ENCODE measurements at regions not wholly inside any gene's neighbourhood (a gene's known extent, or its start where the extent isn't known, plus 50 kb on each side); places are given as distances from the start of the nearest gene placed in this dataset.

DNA sequence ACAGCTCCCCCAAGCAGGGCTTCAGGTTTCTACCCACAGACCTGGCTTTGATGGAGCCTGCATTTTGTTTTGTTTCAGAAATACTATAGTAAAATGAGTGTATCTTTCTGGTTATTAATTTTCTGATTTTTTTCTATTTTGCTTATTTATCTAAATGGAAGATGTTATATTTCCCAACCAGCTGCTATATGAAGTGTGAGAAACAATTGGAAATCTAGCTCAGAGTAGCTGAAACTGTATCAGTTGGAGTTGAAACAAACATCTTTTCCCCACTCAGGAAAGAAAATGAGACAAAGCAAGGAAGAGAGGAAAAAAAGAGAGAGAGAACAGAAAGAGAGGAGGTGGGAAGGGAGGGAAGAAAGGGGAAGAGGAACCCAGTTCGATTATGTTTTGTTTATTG, 358.5 kb upstream of the ZNF507 start (continued):
- TF ChIP-seq, protein P1, sequence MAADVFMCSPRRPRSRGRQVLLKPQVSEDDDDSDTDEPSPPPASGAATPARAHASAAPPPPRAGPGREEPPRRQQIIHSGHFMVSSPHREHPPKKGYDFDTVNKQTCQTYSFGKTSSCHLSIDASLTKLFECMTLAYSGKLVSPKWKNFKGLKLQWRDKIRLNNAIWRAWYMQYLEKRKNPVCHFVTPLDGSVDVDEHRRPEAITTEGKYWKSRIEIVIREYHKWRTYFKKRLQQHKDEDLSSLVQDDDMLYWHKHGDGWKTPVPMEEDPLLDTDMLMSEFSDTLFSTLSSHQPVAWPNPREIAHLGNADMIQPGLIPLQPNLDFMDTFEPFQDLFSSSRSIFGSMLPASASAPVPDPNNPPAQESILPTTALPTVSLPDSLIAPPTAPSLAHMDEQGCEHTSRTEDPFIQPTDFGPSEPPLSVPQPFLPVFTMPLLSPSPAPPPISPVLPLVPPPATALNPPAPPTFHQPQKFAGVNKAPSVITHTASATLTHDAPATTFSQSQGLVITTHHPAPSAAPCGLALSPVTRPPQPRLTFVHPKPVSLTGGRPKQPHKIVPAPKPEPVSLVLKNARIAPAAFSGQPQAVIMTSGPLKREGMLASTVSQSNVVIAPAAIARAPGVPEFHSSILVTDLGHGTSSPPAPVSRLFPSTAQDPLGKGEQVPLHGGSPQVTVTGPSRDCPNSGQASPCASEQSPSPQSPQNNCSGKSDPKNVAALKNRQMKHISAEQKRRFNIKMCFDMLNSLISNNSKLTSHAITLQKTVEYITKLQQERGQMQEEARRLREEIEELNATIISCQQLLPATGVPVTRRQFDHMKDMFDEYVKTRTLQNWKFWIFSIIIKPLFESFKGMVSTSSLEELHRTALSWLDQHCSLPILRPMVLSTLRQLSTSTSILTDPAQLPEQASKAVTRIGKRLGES (CRISPR knock-in tag; IDR thresholded peaks at IDR 0.05; ENCODE audit: borderline replicate concordance), result no peak
- no peak for TF ChIP-seq ZSCAN30 (CRISPR knock-in tag; IDR thresholded peaks at IDR 0.05)
- TF ChIP-seq, protein P2, sequence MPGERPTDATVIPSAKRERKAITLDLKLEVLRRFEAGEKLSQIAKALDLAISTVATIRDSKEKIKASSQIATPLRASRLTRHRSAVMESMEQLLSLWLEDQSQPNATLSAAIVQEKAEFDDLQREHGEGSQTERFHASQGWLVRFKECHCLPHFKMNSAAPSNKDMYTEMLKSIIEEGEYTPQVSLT (CRISPR knock-in tag; IDR thresholded peaks at IDR 0.05; ENCODE audit: borderline replicate concordance, low read depth), result no peak

GRCh38 chr19:31988256-31988655, 357.2 kb upstream of the ZNF507 start:
- H3K27me3 ChIP-seq (ENCODE audit: control insufficient read depth in 1 of 2, insufficient read depth in 2 of 2, low read length in 2 of 2), result no peaks in the 10 kb centered on the region; a peak in 1 of 5 replicates
- H3K4me2 ChIP-seq (ENCODE audit: low read depth, low read length), result no peak overlapping the region
- intact Hi-C loops (cut with micrococcal nuclease; ENCODE audit: unreplicated experiment), result no loop called here
- TF ChIP-seq ZFP62 (CRISPR knock-in tag; IDR thresholded peaks at IDR 0.05), result no peak
- no peak for TF ChIP-seq TSC22D2 (CRISPR knock-in tag; IDR thresholded peaks at IDR 0.05; ENCODE audit: borderline replicate concordance)
- no peak for TF ChIP-seq REST (IDR thresholded peaks at IDR 0.05; ENCODE audit: borderline replicate concordance in 1 of 2, low read depth in 1 of 2, low read length in 2 of 2)
- no peak for TF ChIP-seq ZNF530 (CRISPR knock-in tag; IDR thresholded peaks at IDR 0.05; ENCODE audit: low read depth)
- no peak for TF ChIP-seq ZBTB7A (CRISPR knock-in tag; IDR thresholded peaks at IDR 0.05)
- no peak for FAIRE-seq
- H3K27ac ChIP-seq (ENCODE audit: extremely low read length, insufficient read depth, low read length), result no peak overlapping the region
- ATAC-seq, result no peak
- H3K36me3 ChIP-seq (replicated peaks in 1 of 2; ENCODE audit: control insufficient read depth in 1 of 2, insufficient read depth in 2 of 2, low read length in 2 of 2), result no peaks in the 10 kb centered on the region
- no peaks in the 10 kb centered on the region for H3K79me2 ChIP-seq (ENCODE audit: insufficient read depth, low read length)
- in situ Hi-C loops (cut with HindIII; ENCODE audit: extremely low pct_ligation_motif_present, low pct_unique_long_range_greater_than_20kb), result no loop called here
- H3K4me3 ChIP-seq (replicated peaks in 1 of 3; ENCODE audit: insufficient read depth in 1 of 3, low read depth in 2 of 3, low read length in 3 of 3), result no peak overlapping the region
- ChIA-PET CTCF (ENCODE audit: low intra/inter-chr PET ratio, low total read pairs) (no interaction called here), POLR2A (no interaction called here)
- H3K9me3 ChIP-seq (ENCODE audit: low read length), result peaks cover 95% of the 10 kb centered on the region
- BruUV-seq (replicated peaks), result no TSS peak
- no peaks in the 10 kb centered on the region for H4K20me1 ChIP-seq (ENCODE audit: insufficient read depth, low read length)
- DNase-seq (ENCODE audit: low spot score), result no peak
- H3K9ac ChIP-seq (ENCODE audit: insufficient read depth, low read depth, low read length), result no peak overlapping the region
- H3K4me1 ChIP-seq (ENCODE audit: insufficient read depth, low read length), result no peaks in the 10 kb centered on the region
- WGBS (ENCODE audit: low lambda C conversion rate), result 40% methylated on average over 2 of the region's 2 CpGs
- H2AFZ ChIP-seq (ENCODE audit: low read length), result no peak overlapping the region

All from HepG2 (cell line).